Glomerular endothelial cell (primary cell): ENCODE measurements at regions not wholly inside any gene's neighbourhood (a gene's known extent, or its start where the extent isn't known, plus 50 kb on each side); places are given as distances from the start of the nearest gene placed in this dataset.

ENCODE experiments used
- DNase-seq: peaks from one replicate; pipeline ENCODE4 v3.0.0-alpha.2; 2011; ENCODE audit warnings: low read depth, low spot score; ENCODE audit errors: extremely low read depth

DNA sequence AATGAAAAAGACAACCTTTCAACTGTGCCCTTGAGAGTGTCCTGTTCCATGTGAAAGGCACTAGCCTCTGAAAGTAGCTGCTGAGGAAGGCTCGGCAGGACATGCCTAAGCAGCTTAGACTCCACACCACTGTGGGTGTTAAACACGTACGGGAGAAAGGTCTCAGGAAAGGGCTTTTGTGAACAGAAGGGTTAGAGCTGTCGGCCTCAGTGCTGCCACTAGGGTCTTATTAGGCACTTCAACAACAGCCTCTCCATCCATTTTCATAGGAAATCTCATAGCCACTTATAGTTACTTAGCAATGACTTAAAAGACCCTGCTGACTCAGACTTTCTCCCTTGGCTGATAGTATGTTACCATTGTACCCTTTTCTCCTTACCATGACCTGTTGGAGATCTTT lies 662.8 kb downstream of the TBC1D32 start:
- no peak for DNase-seq

DNA sequence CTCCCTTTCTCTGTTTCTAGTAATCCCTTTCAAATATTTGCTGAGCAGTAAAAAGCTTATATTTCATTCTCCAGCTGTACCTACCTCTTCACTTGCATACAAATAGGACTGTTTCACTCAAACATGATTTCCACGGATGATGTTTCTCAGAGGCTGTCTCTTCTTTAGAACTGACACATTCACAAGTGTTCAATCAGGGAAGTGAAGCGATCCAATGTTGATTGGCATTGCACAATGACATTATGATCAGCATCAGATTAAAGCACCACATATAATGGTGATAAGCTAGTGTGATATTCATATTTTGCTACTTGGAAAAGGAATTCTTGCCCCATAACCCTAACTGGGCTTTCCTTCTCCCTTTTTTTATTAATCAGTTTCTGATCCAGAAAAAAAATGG lies 681.8 kb downstream of the TBC1D32 start:
- no peak for DNase-seq

DNA sequence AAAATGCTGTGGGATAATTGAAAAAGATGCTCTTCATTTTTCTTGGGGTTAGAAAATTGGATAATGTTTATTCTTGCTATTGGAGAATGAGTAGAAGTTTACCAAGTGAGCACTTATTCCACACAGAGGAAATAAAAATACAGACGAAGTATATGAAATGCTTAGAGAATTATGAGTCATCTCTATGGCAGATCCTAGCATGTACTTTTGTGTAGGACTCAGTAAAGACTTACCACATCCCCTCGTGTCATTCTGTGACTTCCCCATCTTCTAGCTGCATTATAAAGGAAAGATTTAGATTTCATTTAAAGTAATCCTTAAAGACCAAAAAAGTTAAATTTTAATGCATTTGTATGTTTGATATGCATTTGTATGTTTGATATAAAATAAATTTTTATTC lies 685.6 kb downstream of the TBC1D32 start:
- DNase-seq = no peak

DNA sequence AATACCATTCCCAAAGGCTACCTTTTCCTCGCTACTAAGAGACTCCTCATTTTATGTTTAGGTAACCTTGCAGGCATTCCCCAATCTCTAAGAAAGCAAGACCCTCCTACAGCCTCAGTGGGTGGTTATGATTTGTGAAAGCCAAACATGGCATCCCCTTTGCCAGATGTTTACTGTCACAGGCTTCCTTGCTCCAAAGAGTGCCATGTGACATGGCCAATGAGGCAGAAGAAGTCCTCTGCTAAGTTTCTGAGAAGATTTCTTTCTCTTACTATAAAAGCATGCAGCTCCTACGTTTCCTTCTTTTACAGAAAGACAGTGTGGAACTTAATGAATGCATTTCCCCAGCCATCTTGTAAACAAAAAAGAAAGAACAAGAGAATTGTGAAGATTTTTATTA lies 688.2 kb downstream of the TBC1D32 start:
- no peak for DNase-seq

DNA sequence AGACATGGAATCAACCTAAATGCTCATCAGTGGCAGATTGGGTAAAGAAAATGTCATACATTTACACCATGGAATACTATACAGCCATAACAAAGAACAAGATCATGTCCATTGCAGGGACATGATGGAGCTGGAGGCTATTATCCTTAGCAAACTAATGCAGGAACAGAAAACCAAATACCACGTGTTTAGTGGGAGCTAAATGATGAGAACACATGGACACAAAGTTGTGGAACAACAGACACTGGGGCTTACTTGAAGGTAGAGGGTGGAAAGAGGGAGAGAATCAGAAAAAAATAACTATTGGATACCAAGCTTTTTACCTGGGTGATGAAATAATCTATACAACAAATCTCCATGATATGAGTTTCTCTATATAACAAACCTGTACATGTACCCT lies 701.3 kb downstream of the TBC1D32 start:
- DNase-seq = no peak

DNA sequence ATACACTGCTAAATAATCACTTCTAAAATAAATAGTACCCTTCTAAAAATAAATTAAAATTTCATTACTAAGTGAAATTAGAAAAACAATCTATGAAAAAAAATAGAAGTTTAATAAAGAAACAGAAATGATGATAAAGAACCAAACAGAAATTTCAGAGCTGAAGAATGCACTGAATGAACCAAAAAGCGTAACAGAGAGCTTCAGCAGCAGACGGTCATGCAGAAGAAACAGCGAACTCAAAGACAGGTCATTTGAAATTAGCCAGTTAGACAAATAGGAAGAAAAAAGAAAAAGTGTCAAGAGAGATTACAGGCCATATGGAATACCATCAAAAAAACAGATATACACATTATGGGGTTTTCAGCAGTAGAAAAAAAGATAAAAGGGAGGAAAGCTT lies 706.7 kb downstream of the TBC1D32 start:
- no peak for DNase-seq

DNA sequence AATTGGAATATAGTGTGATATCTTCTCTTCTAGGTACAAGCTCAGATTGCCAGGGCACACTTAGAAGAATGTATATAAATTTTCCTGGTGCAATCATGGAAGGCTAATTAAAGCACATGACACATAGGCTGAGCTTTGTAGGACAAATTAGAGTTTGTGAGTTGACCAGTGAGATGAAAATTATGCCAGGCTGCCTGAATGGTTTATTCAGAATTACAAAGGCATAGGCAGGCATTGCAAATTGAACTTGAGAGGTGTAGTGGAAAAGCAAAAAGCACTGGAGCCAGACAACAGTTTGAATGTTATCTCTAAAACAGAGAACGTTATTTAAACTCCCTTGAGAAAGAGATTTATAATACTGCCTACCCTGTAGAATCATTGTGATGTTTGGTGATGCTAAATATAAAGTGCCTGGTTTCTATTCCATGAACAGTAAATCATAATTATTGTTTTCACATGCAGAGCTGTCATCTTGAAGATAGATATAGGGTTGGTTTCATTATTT lies 712.1 kb downstream of the TBC1D32 start:
- DNase-seq = no peak

DNA sequence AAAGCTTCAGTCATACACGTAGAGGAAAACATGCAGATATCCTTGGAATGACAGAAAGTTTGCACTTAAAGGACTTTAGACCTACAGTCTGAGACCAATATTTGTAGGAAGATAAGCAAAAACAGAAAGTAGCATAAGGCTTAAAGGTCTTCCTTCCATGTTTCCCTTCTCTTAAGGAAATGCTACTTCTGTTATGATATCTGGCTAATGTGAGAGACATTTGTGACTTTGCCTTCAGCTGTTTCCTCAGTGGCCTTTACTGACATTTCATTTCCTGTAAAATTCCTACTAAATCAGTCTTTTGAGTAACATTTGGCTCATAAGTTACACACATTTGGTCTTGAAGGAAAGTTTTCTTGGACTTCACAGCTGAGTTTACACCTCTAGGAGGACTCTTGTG lies 713.4 kb downstream of the TBC1D32 start:
- DNase-seq = no peak

DNA sequence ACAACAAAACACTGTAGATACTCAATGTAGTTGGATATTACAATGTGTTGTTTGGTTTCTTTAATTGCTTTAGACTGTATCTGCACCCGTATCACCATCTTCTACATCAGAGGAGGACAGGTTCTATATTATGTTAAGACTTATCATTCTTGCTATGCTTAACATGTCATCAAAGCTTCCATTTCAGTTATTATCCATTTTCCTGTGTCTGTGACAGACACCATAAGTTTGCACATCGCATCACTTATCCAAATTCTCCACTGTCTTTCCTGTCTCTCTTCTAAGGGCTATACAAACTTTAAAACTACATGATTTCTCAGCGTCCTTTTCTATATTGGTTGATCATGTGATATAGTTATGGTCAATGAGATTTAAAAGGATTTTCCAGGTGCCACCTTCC lies 719.0 kb downstream of the TBC1D32 start:
- no peak for DNase-seq

DNA sequence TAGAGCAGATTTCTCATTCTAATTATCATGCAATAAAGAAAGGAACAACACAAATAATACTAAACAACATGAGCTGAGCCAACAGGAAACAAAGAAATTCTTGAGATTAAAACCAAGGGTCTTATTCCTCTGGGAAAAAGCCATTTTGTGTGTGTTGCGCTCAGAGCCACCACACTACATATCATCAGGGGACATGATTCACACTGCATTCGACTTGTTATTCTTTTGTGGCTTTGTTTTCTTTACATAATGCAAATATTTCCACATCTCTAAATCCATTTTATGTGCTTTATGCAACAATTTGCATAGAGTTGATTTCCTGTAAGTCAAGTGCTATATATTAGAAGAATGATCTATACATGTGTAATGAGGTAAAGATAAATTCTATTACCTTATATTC lies 719.6 kb downstream of the TBC1D32 start:
- no peak for DNase-seq

DNA sequence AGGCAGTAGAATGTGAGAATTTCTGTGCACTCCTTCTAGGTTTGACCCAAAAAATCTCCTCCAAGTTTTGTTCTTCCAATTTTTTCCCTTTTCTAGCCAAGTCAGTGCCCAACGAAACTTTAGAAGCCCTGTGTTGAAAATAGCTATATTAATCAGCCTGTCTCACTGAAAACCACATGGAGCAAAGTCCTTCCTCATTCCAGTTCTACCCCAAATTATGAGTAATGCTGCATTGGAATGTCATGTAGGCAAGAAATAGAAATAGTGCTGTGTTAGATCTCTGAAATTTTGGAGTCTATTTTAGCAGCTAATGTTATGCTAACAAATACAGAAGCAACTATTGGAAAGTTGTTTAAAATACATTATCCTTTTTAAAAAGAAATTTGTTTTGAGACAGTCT lies 725.5 kb downstream of the TBC1D32 start:
- no peak for DNase-seq

DNA sequence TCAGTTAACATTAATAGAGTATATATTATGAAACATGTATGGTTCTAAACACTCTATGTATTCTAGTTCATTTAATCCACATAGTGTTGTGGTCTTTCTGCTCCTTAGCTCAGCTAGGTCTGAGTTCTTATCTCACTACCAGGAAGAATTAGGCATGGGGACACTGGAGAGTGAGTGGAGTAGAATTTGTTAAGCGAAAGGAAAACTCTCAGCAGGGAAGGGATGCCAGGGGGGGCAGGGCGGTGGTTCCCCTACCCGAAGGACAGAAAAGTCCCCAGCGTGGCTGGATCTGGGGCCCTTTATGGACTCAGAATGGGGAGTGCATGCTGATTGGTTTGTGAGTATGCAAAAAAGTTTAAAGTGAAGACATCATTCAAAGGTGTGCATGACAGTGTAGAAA lies 727.5 kb downstream of the TBC1D32 start:
- no peak for DNase-seq

DNA sequence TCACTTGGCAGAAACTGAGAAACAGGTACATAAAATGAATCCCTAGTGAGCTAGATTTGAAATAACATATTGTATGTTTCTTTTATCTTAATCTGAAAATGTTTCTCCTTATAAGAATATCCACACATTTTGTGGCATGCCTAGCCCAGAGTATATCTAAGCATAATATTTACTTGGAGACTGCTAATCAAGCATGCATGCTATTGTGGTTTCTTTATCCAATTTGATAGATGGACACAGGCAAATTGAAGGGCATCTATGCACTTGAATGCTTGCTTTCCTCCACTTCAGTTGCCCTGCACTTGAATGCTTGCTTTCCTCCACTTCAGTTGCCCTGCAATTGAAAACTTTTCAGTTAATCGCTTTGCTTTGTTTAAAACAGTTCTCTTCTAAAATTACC lies 729.8 kb downstream of the TBC1D32 start:
- DNase-seq = no peak

DNA sequence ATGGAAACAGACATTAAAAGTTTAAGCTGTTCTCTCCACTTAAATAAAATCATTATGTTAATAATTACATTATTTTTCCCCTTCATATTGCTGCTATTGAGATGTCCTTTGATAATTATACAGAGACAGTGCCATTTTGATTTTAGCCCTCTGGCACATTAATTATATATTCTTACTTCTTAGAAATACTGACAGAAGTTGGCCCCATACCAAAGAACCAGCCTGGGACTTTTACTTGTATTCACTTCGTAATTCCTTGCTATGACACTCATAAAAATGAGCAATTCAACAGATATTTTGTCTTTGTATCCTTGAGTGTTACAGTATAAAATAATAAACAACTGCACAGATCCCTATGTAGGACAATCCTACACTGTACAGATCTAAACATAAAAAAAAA lies 743.7 kb downstream of the TBC1D32 start:
- no peak for DNase-seq

DNA sequence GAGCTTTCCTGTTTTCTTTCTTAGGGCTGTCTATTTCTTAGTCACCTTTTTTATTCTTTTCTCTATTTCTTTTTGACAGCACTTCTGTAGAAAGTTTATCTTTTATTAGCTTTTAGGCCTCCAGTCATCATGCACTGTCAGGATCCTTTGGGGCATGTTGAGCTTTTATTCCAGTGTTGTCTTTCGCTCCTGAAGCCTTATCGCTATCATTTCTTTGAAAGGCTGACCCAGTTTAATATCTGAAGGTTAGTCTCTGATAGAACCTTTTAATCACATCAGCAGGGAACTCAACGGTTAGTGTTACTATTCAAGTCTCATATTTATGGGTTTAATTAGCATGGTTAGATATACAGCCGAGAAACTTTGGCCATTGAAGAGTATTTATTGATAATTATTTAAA lies 745.9 kb downstream of the TBC1D32 start:
- no peak for DNase-seq

DNA sequence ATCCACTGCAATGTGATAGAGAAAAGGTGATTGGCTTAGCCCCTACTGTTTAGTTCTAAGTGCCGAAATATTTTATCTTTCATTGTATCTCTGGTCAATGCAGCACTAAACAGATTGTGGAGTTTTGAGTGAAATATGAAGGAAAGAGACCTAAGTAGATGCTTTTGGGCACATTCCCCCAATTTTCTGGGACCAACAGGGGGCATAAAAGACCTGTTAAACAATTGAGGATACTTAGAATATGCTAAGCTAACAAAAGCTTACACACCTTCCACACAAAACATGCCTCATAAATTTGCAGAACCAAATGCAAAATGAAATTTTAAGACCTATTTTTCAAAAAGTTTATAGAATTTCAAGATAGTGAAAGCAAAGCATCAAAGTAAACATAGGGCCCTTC lies 746.9 kb downstream of the TBC1D32 start:
- no peak for DNase-seq

DNA sequence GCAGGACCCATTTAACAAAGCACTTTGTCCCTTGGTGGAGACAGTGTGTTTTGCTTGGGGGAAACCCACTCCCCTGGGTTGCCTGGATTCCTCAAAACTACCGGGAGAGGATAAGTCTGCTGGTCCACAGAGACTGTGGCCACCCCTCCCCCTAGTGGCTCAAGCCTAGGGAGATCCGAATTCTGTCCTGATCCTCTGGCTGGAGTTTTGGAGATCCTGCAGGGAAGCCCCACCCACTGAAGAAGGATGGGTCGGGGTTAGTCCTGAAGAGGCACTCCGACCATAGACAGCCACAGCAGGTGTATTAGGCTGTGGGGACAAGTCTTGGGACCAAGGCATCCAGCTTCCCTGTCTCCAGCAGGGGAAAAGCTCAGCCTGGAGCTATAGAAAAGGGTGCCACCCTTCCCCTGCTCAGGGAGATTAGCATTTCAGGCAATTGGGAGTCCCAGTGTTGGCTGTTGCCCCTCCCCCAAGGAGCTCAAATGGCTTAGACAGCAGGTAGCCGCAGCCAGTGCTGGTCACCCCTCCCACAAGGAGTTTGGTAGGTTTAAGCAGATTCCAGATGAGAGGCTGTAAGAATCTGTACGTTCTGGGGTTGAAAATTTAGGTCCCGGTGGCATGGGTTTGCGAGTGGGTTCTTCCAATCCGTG lies 750.0 kb downstream of the TBC1D32 start:
- DNase-seq = no peak

DNA sequence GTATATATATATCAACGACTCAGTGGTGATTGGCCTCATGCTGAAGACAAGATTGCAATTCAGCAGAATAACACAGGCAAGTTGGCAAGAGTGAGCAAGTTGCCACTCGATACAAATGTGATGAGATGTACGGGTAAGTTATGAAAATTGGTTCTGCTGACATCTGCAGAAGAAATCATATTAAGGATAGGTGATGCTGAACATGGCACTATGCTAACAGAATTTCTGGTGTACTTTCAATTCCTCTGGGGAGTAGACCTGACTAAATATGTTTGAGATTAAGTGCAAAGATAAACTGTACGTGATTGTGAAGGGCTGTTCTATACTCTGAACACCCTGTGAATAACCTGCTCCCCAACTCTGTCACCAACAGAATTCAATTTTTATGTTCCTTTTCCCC lies 758.2 kb downstream of the TBC1D32 start:
- no peak for DNase-seq

DNA sequence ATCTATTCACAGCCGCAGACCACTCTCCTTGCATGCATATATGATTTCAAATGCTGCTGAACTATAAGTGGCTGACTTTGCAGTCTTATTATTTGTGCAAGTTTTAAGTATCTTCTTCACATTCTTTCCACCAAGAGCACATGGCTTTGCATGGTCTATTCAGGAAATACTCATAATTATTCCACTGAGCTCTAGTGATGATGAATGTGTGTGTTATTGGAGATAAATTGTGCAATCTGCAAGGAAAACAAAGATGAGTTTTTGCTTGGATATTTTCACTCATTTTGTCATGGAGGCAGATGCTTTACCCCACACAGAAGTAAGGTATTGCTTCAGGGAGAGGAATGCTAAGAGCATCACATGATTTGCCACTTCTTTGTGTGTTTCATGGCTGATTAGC lies 764.6 kb downstream of the TBC1D32 start:
- DNase-seq = no peak

DNA sequence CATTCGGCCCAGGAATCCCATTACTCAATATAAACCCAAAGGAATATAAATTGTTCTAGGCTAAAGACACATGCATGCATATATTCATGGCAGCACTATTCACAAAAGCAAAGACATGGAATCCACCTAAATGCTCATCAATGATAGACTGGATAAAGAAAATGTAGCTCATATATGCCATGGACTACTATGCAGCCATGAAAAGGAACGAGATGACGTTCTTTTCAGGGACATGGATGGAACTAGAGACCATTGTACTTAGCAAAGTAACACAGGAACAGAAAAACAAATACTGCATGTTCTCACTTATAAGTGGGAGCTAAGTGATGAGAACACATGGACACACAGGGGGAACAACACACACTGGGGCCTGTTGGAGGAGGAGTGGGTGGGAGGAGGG lies 769.5 kb downstream of the TBC1D32 start:
- DNase-seq = no peak

DNA sequence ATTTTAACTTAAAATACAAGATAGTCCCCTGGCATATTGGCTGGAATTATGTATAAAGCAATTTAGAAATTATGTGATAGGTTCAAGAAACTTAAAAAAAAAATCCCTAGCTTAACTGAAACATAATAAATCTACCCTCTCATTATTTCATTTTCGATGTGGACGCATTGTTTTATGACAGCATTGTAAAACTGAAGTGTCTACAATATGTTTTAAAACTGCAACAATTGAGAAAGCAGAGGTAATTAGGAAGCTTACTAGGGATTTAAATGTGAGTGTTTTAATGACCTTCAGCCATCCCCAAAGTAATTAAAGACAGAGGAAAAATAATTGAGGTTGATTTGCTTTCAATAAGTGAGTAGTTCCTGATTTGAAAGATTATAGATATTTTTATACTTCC lies 776.0 kb downstream of the TBC1D32 start:
- DNase-seq = no peak

DNA sequence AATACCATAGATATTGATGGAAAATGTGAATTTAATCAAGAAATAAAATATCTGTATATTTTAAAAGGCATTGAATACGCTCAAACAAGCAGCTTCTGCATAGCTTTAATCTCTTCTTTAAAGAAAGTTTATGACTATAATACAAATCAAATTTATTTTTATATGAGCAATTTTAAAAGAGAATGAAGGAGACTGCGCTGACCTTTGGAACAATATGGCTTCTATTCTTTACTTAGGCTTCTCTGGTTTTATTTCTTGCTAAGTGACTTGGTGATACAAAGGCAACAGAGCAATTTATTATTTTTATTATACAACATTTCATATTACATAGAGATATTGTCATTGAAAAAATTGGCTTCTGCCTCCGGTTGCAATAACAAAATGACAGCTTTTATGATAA lies 776.7 kb downstream of the TBC1D32 start:
- DNase-seq = no peak

DNA sequence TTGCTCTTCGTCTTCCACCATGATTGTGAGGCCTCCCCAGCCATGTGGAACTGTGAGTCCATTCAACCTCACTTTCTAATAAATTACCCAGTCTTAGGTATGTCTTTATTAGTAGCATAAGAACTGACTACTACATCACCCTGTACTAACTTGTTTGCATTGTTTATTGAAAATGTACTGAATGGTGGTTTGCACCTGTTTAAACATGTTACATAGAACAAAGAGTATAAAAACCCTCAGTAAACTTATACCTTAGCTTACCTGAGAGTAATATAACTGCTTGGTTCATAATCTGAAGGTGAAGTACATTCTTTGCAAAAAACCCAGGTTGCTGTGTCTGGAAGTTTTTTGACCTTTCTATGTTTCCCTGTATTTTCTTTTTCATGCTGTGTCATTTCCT lies 777.8 kb downstream of the TBC1D32 start:
- DNase-seq = no peak
